ENCODE measurements at regions not wholly inside any gene's neighbourhood (a gene's known extent, or its start where the extent isn't known, plus 50 kb on each side); places are given as distances from the start of the nearest gene placed in this dataset.

- TF ChIP-seq CTCF (conservative IDR thresholded peaks at IDR 0.05; ENCODE audit: low read length), result no peak
- TF ChIP-seq EZH2phosphoT487 (IDR thresholded peaks at IDR 0.05; ENCODE audit: borderline replicate concordance), result no peak
- Histone ChIP-seq H3K27me3 (ENCODE audit: insufficient read depth, low read length, poor library complexity, severe bottlenecking) (no peaks in the 10 kb centered on the region), H3K9ac (ENCODE audit: low read depth, low read length, poor library complexity, severe bottlenecking) (no peak overlapping the region), H4K20me1 (ENCODE audit: insufficient read depth, low read length, poor library complexity, severe bottlenecking) (no peaks in the 10 kb centered on the region), H3K4me1 (ENCODE audit: insufficient read depth, low read length, poor library complexity, severe bottlenecking) (peaks cover 5% of the 10 kb centered on the region), H3K36me3 (ENCODE audit: insufficient read depth, low read length) (no peaks in the 10 kb centered on the region), H3K9me2 (replicated peaks; ENCODE audit: low read depth, low read length) (no peaks in the 10 kb centered on the region), H2AFZ (ENCODE audit: low read length) (no peak overlapping the region), H3K79me2 (ENCODE audit: insufficient read depth, low read length) (no peaks in the 10 kb centered on the region), H3K9me3 (ENCODE audit: insufficient read depth, low read depth, low read length) (no peaks in the 10 kb centered on the region), H3K4me2 (ENCODE audit: low read depth, low read length, poor library complexity, severe bottlenecking) (no peak overlapping the region), H3K4me3 (ENCODE audit: low read length, poor library complexity, severe bottlenecking) (no peak overlapping the region), H3F3A (ENCODE audit: low read depth) (no peaks in the 10 kb centered on the region)
Observed at GRCh38 chr20:50272724-50273446, 82.3 kb downstream of the CEBPB start.

- no peak overlapping the region for H2AFZ ChIP-seq (ENCODE audit: low read length)
- no peak overlapping the region for H3K4me3 ChIP-seq (ENCODE audit: low read length, poor library complexity, severe bottlenecking)
Observed at GRCh38 chr20:50273601-50274491, 83.2 kb downstream of the CEBPB start.

More at GRCh38 chr20:50273601-50274491, 83.2 kb downstream of the CEBPB start:
- Histone ChIP-seq H3K79me2 (ENCODE audit: insufficient read depth, low read length) (no peaks in the 10 kb centered on the region), H3K9me2 (replicated peaks; ENCODE audit: low read depth, low read length) (no peaks in the 10 kb centered on the region), H3K9ac (ENCODE audit: low read depth, low read length, poor library complexity, severe bottlenecking) (no peak overlapping the region), H3K4me2 (ENCODE audit: low read depth, low read length, poor library complexity, severe bottlenecking) (no peak overlapping the region), H4K20me1 (ENCODE audit: insufficient read depth, low read length, poor library complexity, severe bottlenecking) (no peaks in the 10 kb centered on the region), H3K9me3 (ENCODE audit: insufficient read depth, low read depth, low read length) (no peaks in the 10 kb centered on the region), H3K4me1 (ENCODE audit: insufficient read depth, low read length, poor library complexity, severe bottlenecking) (peaks cover 5% of the 10 kb centered on the region), H3F3A (ENCODE audit: low read depth) (no peaks in the 10 kb centered on the region), H3K36me3 (ENCODE audit: insufficient read depth, low read length) (no peaks in the 10 kb centered on the region), H3K27me3 (ENCODE audit: insufficient read depth, low read length, poor library complexity, severe bottlenecking) (no peaks in the 10 kb centered on the region)
- TF ChIP-seq EZH2phosphoT487 (IDR thresholded peaks at IDR 0.05; ENCODE audit: borderline replicate concordance) (no peak), CTCF (conservative IDR thresholded peaks at IDR 0.05; ENCODE audit: low read length) (no peak)

All from Loucy (cell line).